ENCODE measurements at regions not wholly inside any gene's neighbourhood (a gene's known extent, or its start where the extent isn't known, plus 50 kb on each side); places are given as distances from the start of the nearest gene placed in this dataset.

DNA sequence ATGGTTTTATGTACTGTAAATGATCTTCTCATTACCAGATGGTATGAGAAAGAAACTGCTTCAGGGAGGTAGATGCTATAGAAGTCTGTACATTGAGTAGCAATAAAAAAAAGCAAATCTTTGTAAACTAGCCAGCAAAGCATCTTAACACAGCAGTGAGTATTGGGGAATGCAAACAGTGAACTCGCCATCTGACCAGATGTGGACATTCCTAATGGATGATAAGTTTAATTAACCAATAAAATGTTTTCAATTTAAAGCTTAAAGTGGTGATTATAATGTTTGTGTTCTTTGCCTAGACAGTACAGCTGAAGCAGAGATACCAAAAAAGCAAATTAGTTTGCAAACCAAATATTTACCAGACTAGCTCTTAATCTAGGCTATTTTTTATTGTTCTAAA is 1144.2 kb downstream of the FAT4 start:
- TF ChIP-seq, protein P1, sequence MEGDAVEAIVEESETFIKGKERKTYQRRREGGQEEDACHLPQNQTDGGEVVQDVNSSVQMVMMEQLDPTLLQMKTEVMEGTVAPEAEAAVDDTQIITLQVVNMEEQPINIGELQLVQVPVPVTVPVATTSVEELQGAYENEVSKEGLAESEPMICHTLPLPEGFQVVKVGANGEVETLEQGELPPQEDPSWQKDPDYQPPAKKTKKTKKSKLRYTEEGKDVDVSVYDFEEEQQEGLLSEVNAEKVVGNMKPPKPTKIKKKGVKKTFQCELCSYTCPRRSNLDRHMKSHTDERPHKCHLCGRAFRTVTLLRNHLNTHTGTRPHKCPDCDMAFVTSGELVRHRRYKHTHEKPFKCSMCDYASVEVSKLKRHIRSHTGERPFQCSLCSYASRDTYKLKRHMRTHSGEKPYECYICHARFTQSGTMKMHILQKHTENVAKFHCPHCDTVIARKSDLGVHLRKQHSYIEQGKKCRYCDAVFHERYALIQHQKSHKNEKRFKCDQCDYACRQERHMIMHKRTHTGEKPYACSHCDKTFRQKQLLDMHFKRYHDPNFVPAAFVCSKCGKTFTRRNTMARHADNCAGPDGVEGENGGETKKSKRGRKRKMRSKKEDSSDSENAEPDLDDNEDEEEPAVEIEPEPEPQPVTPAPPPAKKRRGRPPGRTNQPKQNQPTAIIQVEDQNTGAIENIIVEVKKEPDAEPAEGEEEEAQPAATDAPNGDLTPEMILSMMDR (IDR thresholded peaks at IDR 0.05; ENCODE audit: extremely low read depth in 1 of 2, insufficient read depth in 1 of 2, low read depth in 1 of 2, low read length in 2 of 2) = no peak
- TF ChIP-seq, protein P2, sequence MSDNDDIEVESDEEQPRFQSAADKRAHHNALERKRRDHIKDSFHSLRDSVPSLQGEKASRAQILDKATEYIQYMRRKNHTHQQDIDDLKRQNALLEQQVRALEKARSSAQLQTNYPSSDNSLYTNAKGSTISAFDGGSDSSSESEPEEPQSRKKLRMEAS (IDR thresholded peaks at IDR 0.05; ENCODE audit: insufficient read depth, insufficient read length) = no peak
- TF ChIP-seq EZH2 (IDR thresholded peaks at IDR 0.05; ENCODE audit: borderline replicate concordance, low read depth, low read length, severe bottlenecking) (no peak), POLR2AphosphoS5 (IDR thresholded peaks at IDR 0.05; ENCODE audit: insufficient read depth, low read depth, low read length) (no peak), POLR2A (IDR thresholded peaks at IDR 0.05; ENCODE audit: low read depth, low read length) (no peak), MYC (IDR thresholded peaks at IDR 0.05; ENCODE audit: low read depth, low read length) (no peak), JUN (IDR thresholded peaks at IDR 0.05; ENCODE audit: borderline replicate concordance, insufficient read depth, insufficient read length, low read depth) (no peak), GATA2 (IDR thresholded peaks at IDR 0.05; ENCODE audit: insufficient read depth, insufficient read length, low read depth, low read length) (no peak)
